Neural cell (in vitro differentiated cells): ENCODE measurements at regions not wholly inside any gene's neighbourhood (a gene's known extent, or its start where the extent isn't known, plus 50 kb on each side); places are given as distances from the start of the nearest gene placed in this dataset.

Experiments used
- H2AFZ ChIP-seq: fragments of 200-600, 300-800 bp; sonication (generic), shearing (Covaris generic); 2 replicates; pipeline ENCODE4 v1.6.0; 2014; ENCODE audit warnings: low read depth, mild to moderate bottlenecking, antibody characterized with exemption, low read length, moderate library complexity
- H3F3A ChIP-seq: fragments of 200-600 bp; shearing (Covaris generic); 2 replicates; pipeline ENCODE4 v1.6.1; 2016; ENCODE audit warnings: mild to moderate bottlenecking, moderate library complexity, mixed read lengths, antibody characterized with exemption, low read length; ENCODE audit not compliant: insufficient read depth, poor library complexity, severe bottlenecking
- H3K27ac ChIP-seq: fragments of 200-600, 300-800 bp; sonication (generic), shearing (Covaris generic); 2 replicates; pipeline ENCODE4 v1.5.1; 2014; ENCODE audit warnings: mild to moderate bottlenecking, low read length, moderate library complexity
- H3K27me3 ChIP-seq: fragments of 300-800, 200-600 bp; sonication (generic), shearing (Covaris generic); 2 replicates; pipeline ENCODE4 v1.6.0; 2014; ENCODE audit warnings: mild to moderate bottlenecking, low read depth, low read length, moderate library complexity; ENCODE audit not compliant: insufficient read depth
- H3K36me3 ChIP-seq: fragments of 300-800, 200-600 bp; sonication (generic), shearing (Covaris generic); 2 replicates; pipeline ENCODE4 v1.5.1; 2014; ENCODE audit warnings: mild to moderate bottlenecking, antibody characterized with exemption, low read length, moderate library complexity; ENCODE audit not compliant: insufficient read depth
- H3K4me2 ChIP-seq: fragments of 300-800, 200-600 bp; sonication (generic), shearing (Covaris generic); 2 replicates; pipeline ENCODE4 v1.6.0; 2014; ENCODE audit warnings: mild to moderate bottlenecking, low read length
- H3K4me3 ChIP-seq: fragments of 300-800, 200-600 bp; sonication (generic), shearing (Covaris generic); 2 replicates; pipeline ENCODE4 v1.5.1; 2014; ENCODE audit warnings: mild to moderate bottlenecking, low read length, moderate library complexity
- H3K79me2 ChIP-seq: fragments of 200-600 bp; shearing (Covaris generic); replicated peaks from 2 replicates; pipeline ENCODE4 v1.6.0; 2014; ENCODE audit warnings: mild to moderate bottlenecking, low read length, moderate library complexity; ENCODE audit not compliant: insufficient read depth
- H3K9ac ChIP-seq: fragments of 300-800, 200-600 bp; sonication (generic), shearing (Covaris generic); 2 replicates; pipeline ENCODE4 v1.6.1; 2016; ENCODE audit warnings: mild to moderate bottlenecking, low read length, mixed read lengths
- H3K9me2 ChIP-seq: fragments of 200-600 bp; shearing (Covaris generic); 2 replicates; pipeline ENCODE4 v1.6.1; 2016; ENCODE audit warnings: mild to moderate bottlenecking, low read length, mixed read lengths; ENCODE audit not compliant: insufficient read depth
- H3K9me3 ChIP-seq: fragments of 200-600, 300-800 bp; sonication (generic), shearing (Covaris generic); 2 replicates; pipeline ENCODE4 v1.6.1; 2016; ENCODE audit warnings: mild to moderate bottlenecking, mixed run types, low read length, moderate library complexity, mixed read lengths
- H4K20me1 ChIP-seq: fragments of 200-600 bp; shearing (Covaris generic); 2 replicates; pipeline ENCODE4 v1.6.1; 2016; ENCODE audit warnings: mild to moderate bottlenecking, mixed run types; ENCODE audit not compliant: insufficient read depth
- EP300 ChIP-seq: fragments of 450-650 bp; conservative IDR thresholded peaks from 2 replicates; pipeline ENCODE4 v1.6.1; 2014; ENCODE audit warnings: antibody characterized with exemption, mild to moderate bottlenecking, moderate library complexity; ENCODE audit not compliant: poor library complexity, severe bottlenecking
- EZH2 ChIP-seq: fragments of 200-600, 300-800 bp; shearing (Covaris generic), sonication (generic); IDR thresholded peaks from 2 replicates; pipeline ENCODE4 v1.6.1; 2014; ENCODE audit warnings: antibody characterized with exemption, low read length, borderline replicate concordance, mild to moderate bottlenecking; ENCODE audit not compliant: insufficient read depth, poor library complexity, severe bottlenecking
- MXI1 ChIP-seq: fragments of 450-650 bp; conservative IDR thresholded peaks from 2 replicates; pipeline ENCODE4 v1.6.1; 2014; ENCODE audit warnings: antibody characterized with exemption, mild to moderate bottlenecking; ENCODE audit not compliant: poor library complexity, severe bottlenecking
- POLR2AphosphoS5 ChIP-seq: IDR thresholded peaks from 2 replicates; pipeline ENCODE4 v1.6.1; 2012
- RAD21 ChIP-seq: fragments of 450-650 bp; conservative IDR thresholded peaks from 2 replicates; pipeline ENCODE4 v1.6.1; 2014; ENCODE audit warnings: antibody characterized with exemption, mild to moderate bottlenecking, moderate library complexity
- SMC3 ChIP-seq: fragments of 450-650 bp; conservative IDR thresholded peaks from 2 replicates; pipeline ENCODE4 v1.6.1; 2014; ENCODE audit warnings: antibody characterized with exemption, mild to moderate bottlenecking, moderate library complexity; ENCODE audit not compliant: poor library complexity
- TAF1 ChIP-seq: IDR thresholded peaks from 2 replicates; pipeline ENCODE4 v1.6.1; 2012; ENCODE audit warnings: low read depth
- TF ChIP-seq, protein P1 (sequence below): IDR thresholded peaks from 2 replicates; pipeline ENCODE4 v1.6.1; 2012; ENCODE audit warnings: borderline replicate concordance
- TF ChIP-seq, protein P2 (sequence below): fragments of 450-650 bp; IDR thresholded peaks from 2 replicates; pipeline ENCODE4 v1.5.1; 2014; ENCODE audit warnings: antibody characterized with exemption, mild to moderate bottlenecking, moderate library complexity; ENCODE audit not compliant: poor library complexity, severe bottlenecking

DNA sequence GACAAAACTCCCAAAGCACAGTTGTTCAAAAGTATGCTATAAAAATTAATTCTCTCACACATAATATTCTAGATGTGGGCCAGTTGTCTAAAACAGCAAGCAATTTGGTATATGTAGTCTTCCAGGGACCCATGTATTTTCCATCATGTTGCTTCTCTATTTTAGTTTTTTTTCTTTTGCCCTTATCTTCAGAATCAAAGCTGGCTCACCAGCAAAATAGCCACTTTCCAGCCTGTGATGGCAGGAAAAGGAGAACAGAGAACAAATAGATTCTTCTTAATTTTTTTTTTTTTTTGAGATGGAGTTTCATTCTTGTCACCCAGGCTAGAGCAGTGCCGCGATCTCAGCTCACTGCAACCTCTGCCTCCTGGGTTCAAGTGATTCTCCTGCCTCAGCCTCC, 680.8 kb upstream of the TENM3 start:
- Histone ChIP-seq H2AFZ (no peak overlapping the region), H3K9me2 (no peaks in the 10 kb centered on the region), H3F3A (no peaks in the 10 kb centered on the region), H3K36me3 (no peaks in the 10 kb centered on the region), H3K79me2 (no peaks in the 10 kb centered on the region), H3K9me3 (no peaks in the 10 kb centered on the region), H3K27me3 (no peaks in the 10 kb centered on the region), H3K4me2 (no peak overlapping the region), H3K9ac (no peak overlapping the region), H3K27ac (no peak overlapping the region), H4K20me1 (no peaks in the 10 kb centered on the region), H3K4me3 (no peak overlapping the region)
- no peak for TF ChIP-seq EZH2

DNA sequence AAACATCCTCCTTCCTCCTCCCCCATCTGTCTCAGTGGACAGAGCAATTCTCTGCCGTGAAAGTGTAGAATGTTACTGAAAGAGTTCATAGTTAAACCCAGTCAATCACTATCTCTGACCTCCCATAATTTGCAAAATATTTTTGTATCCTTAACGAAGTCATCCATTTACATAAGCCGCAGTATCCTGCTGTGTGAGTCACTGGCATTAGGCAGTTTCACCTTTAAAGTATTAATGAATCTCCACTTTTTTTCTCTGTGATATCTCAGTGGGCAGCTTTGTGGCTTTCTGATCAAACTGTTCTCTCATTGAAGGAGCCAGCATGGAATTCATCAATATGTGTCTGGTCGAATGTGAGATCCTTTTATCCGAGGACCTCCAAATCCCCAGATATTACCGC, 678.6 kb upstream of the TENM3 start:
- no peak overlapping the region for H3K4me3 ChIP-seq
- H3K9me2 ChIP-seq, result no peaks in the 10 kb centered on the region
- H3K27me3 ChIP-seq, result no peaks in the 10 kb centered on the region
- no peak overlapping the region for H2AFZ ChIP-seq
- H3K9ac ChIP-seq, result no peak overlapping the region
- H3K36me3 ChIP-seq, result no peaks in the 10 kb centered on the region
- H3K9me3 ChIP-seq, result no peaks in the 10 kb centered on the region
- no peak overlapping the region for H3K4me2 ChIP-seq
- no peaks in the 10 kb centered on the region for H3F3A ChIP-seq
- TF ChIP-seq EZH2, result no peak
- no peaks in the 10 kb centered on the region for H4K20me1 ChIP-seq
- no peak overlapping the region for H3K27ac ChIP-seq
- H3K79me2 ChIP-seq, result no peaks in the 10 kb centered on the region

DNA sequence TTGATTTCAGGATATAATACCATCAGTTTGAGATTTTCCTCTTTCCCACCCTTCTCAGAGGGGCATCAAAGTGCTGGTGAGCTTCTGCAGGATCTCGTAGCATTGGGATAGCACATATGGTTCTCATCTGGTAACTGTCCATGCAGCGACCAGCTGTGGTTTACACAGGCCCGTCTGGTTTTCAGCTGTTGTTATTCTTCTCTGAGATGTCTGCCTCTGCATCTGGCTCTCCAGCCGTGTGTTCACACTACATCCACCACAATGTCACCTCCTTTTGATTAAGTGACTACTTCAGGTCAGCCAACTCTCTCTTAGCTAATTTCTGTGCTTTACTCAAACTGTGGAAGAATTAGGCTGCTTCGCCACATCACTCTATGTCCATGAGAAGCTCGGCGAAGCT, 676.7 kb upstream of the TENM3 start:
- Histone ChIP-seq H3K36me3 (no peaks in the 10 kb centered on the region), H3K27ac (no peak overlapping the region), H3K9ac (no peak overlapping the region), H3K4me2 (no peak overlapping the region), H3K79me2 (no peaks in the 10 kb centered on the region), H3K9me3 (no peaks in the 10 kb centered on the region), H3K4me3 (no peak overlapping the region), H4K20me1 (no peaks in the 10 kb centered on the region), H3K27me3 (no peaks in the 10 kb centered on the region), H3F3A (no peaks in the 10 kb centered on the region), H3K9me2 (no peaks in the 10 kb centered on the region), H2AFZ (no peak overlapping the region)
- TF ChIP-seq EP300, result no peak
- TF ChIP-seq, protein P1, sequence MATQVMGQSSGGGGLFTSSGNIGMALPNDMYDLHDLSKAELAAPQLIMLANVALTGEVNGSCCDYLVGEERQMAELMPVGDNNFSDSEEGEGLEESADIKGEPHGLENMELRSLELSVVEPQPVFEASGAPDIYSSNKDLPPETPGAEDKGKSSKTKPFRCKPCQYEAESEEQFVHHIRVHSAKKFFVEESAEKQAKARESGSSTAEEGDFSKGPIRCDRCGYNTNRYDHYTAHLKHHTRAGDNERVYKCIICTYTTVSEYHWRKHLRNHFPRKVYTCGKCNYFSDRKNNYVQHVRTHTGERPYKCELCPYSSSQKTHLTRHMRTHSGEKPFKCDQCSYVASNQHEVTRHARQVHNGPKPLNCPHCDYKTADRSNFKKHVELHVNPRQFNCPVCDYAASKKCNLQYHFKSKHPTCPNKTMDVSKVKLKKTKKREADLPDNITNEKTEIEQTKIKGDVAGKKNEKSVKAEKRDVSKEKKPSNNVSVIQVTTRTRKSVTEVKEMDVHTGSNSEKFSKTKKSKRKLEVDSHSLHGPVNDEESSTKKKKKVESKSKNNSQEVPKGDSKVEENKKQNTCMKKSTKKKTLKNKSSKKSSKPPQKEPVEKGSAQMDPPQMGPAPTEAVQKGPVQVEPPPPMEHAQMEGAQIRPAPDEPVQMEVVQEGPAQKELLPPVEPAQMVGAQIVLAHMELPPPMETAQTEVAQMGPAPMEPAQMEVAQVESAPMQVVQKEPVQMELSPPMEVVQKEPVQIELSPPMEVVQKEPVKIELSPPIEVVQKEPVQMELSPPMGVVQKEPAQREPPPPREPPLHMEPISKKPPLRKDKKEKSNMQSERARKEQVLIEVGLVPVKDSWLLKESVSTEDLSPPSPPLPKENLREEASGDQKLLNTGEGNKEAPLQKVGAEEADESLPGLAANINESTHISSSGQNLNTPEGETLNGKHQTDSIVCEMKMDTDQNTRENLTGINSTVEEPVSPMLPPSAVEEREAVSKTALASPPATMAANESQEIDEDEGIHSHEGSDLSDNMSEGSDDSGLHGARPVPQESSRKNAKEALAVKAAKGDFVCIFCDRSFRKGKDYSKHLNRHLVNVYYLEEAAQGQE, result no peak
- TF ChIP-seq TAF1, result no peak
- no peak for TF ChIP-seq SMC3
- no peak for TF ChIP-seq EZH2
- TF ChIP-seq MXI1, result no peak
- TF ChIP-seq, protein P2, sequence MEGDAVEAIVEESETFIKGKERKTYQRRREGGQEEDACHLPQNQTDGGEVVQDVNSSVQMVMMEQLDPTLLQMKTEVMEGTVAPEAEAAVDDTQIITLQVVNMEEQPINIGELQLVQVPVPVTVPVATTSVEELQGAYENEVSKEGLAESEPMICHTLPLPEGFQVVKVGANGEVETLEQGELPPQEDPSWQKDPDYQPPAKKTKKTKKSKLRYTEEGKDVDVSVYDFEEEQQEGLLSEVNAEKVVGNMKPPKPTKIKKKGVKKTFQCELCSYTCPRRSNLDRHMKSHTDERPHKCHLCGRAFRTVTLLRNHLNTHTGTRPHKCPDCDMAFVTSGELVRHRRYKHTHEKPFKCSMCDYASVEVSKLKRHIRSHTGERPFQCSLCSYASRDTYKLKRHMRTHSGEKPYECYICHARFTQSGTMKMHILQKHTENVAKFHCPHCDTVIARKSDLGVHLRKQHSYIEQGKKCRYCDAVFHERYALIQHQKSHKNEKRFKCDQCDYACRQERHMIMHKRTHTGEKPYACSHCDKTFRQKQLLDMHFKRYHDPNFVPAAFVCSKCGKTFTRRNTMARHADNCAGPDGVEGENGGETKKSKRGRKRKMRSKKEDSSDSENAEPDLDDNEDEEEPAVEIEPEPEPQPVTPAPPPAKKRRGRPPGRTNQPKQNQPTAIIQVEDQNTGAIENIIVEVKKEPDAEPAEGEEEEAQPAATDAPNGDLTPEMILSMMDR, result no peak
- TF ChIP-seq POLR2AphosphoS5, result no peak
- no peak for TF ChIP-seq RAD21
